HEK293T (cell line): ENCODE measurements at regions not wholly inside any gene's neighbourhood (a gene's known extent, or its start where the extent isn't known, plus 50 kb on each side); places are given as distances from the start of the nearest gene placed in this dataset.

ENCODE experiments used
- BHLHE40 ChIP-seq: fragments of 450-650 bp; IDR thresholded peaks from 2 replicates; pipeline ENCODE4 v1.6.1; 2016; ENCODE audit warnings: mild to moderate bottlenecking, moderate library complexity, borderline replicate concordance
- SP1 ChIP-seq: fragments of 450-650 bp; IDR thresholded peaks from 2 replicates; pipeline ENCODE4 v1.6.1; 2017
- TARDBP ChIP-seq: fragments of 450-650 bp; IDR thresholded peaks from 2 replicates; pipeline ENCODE4 v1.6.1; 2016

DNA sequence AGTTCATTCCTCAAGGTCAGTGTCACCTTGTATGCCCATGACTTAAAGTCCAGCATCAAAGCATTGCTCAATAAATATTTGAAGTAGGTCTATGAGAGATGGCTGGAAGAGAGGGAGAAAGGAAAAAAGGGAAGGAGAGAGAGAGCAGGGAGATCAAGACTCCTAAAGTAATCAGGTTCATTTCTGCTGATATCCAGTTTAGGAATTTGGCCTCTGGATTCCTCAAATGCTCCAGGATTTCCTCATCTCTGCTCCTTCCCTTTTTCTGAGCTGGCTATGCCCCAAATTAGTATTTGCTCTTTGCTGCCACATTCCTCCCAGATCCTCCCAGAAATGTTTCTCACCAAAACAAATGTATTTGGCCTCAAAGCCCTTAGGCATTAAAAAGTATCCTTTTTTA, 739.4 kb upstream of the CHAC2 start:
- TF ChIP-seq BHLHE40 (no peak), TARDBP (no peak), SP1 (no peak)
